ENCODE measurements at regions not wholly inside any gene's neighbourhood (a gene's known extent, or its start where the extent isn't known, plus 50 kb on each side); places are given as distances from the start of the nearest gene placed in this dataset.

DNA sequence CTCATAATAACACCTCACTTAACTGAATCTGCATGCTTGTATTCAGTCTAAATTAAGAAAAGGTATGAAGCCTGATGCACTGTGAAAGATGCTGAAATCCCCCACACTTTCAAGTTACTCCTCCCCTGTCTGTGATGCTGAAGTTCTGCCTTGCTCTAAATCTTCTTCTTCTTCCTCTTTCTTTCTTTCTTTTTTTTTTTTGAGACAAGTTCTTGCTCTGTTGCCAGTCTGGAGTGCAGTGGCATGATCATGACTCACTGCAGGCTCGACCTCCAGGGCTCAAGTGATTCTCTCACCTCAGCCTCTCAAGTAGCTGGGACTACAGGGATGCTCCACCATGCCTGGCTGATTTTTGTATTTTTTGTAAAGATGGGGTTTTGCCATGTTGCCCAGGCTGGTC is 231.0 kb upstream of the B3GALT2 start:
- no peak overlapping the region for H3K4me3 ChIP-seq
- no peaks in the 10 kb centered on the region for H3K36me3 ChIP-seq
- no peaks in the 10 kb centered on the region for H3K27me3 ChIP-seq
- no peaks in the 10 kb centered on the region for H3K4me1 ChIP-seq
- no peak for TF ChIP-seq POLR2A (IDR thresholded peaks at IDR 0.05)
- TF ChIP-seq, protein P1, sequence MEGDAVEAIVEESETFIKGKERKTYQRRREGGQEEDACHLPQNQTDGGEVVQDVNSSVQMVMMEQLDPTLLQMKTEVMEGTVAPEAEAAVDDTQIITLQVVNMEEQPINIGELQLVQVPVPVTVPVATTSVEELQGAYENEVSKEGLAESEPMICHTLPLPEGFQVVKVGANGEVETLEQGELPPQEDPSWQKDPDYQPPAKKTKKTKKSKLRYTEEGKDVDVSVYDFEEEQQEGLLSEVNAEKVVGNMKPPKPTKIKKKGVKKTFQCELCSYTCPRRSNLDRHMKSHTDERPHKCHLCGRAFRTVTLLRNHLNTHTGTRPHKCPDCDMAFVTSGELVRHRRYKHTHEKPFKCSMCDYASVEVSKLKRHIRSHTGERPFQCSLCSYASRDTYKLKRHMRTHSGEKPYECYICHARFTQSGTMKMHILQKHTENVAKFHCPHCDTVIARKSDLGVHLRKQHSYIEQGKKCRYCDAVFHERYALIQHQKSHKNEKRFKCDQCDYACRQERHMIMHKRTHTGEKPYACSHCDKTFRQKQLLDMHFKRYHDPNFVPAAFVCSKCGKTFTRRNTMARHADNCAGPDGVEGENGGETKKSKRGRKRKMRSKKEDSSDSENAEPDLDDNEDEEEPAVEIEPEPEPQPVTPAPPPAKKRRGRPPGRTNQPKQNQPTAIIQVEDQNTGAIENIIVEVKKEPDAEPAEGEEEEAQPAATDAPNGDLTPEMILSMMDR (IDR thresholded peaks at IDR 0.05): no peak
- no peak for DNase-seq
- no peak overlapping the region for H3K27ac ChIP-seq
- no peaks in the 10 kb centered on the region for H3K9me3 ChIP-seq

DNA sequence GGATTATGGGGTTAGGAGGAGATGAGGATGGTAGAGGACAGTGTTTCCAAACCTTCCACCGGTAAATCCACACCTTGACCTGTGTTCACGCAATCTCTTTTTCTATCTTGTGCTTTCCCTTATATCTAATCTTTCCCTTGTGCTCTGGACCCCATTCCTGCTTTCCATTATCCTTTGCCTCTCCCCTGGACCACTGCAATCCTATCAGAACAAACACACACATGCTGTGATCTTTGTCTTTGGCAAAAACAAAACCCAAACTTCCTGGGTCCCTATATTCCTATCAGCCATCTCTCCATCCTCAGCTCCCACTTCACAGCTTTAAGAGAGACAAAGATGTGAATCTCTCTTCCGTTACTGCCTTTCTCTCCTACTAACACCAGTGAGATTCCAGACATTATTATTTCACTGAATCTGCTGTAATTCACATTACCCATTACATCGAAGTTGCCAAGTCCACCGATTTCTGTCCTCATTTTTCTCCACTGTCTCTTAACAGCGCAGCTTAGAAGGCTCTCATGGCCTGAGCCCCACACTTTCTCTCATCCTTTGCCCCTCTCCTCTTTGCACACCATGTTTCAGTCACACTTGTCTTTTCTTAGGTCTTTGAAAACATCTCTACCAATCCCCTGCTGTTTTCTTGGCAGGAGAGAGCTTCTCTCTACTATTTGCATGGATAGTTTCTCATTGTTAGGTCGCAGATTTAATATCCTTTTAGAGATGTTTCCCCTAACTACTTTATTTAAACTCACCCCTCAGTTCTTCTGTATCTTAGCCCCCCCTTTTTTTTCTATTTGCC is 230.0 kb upstream of the B3GALT2 start:
- TF ChIP-seq, protein P1 (IDR thresholded peaks at IDR 0.05): no peak
- no peak for TF ChIP-seq POLR2A (IDR thresholded peaks at IDR 0.05)
- Histone ChIP-seq H3K4me3 (no peak overlapping the region), H3K9me3 (no peaks in the 10 kb centered on the region), H3K27ac (no peak overlapping the region), H3K27me3 (no peaks in the 10 kb centered on the region), H3K4me1 (no peaks in the 10 kb centered on the region), H3K36me3 (no peaks in the 10 kb centered on the region)
- no peak for DNase-seq

DNA sequence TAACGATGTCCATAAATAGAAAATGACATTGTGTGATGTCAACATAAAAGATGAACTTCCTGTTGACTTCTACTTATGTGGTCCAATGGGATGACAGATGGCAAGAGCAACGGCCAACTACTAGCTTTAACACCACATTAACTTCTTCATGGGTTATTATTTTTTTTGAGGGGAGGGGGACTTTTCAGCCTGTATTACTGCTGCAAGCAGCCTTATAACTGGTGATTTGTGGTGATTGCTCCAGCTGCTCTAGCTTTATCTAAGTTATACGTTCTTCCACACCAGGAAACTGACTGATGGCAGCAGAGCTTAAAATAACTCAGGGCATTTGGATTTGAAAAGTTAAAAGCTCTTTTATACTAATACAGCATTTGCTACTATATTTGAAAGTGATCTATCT is 228.8 kb upstream of the B3GALT2 start:
- DNase-seq: no peak
- Histone ChIP-seq H3K36me3 (no peaks in the 10 kb centered on the region), H3K27me3 (no peaks in the 10 kb centered on the region), H3K27ac (no peak overlapping the region), H3K4me3 (no peak overlapping the region), H3K4me1 (no peaks in the 10 kb centered on the region), H3K9me3 (no peaks in the 10 kb centered on the region)
- no peak for TF ChIP-seq POLR2A (IDR thresholded peaks at IDR 0.05)
- TF ChIP-seq, protein P1 (IDR thresholded peaks at IDR 0.05): no peak

DNA sequence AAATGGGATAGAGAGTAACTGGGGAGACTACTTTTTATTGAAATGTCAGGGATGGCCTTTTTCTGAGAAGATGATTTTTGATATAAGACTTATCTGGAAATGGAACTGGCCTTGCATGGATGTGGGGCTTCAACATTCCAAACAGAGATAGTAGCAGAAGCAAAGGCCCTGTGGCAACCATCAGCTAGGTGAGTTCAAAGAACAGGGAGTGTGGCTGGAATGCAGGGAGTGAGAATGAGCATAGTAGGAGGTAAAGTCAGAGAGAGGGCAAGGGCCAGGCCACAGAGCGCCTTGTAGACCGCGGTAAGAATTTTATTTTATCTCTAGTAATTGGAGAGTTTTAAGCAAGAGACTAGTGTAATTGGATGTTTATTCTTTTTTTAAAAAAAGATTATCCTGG is 227.0 kb upstream of the B3GALT2 start:
- Histone ChIP-seq H3K4me1 (peaks cover 0 to 10% (median 0%) of the 10 kb centered on the region in 4 donors), H3K27ac (no peak overlapping the region), H3K4me3 (no peak overlapping the region), H3K36me3 (no peaks in the 10 kb centered on the region), H3K27me3 (no peaks in the 10 kb centered on the region), H3K9me3 (no peaks in the 10 kb centered on the region)
- TF ChIP-seq POLR2A (IDR thresholded peaks at IDR 0.05): no peak
- TF ChIP-seq, protein P1 (IDR thresholded peaks at IDR 0.05): no peak
- DNase-seq: no peak

DNA sequence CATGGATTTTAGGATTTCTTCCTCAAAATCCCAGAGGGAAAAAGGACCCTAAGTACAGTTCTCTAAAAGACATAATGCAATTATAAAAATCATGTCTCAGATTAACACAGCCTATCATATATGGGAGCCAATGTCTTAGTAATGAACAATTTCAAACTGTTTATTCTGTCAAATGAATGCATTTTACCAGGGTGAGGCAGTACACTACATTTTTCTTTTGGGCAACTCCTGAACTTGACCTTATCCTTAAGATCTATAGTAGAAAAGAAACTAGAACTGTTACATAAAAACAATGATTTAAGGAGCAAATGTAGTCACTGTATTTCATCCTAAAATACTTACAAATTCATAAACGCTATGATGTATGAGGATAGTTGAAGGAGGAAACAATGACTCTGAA is 226.3 kb upstream of the B3GALT2 start:
- no peak for TF ChIP-seq POLR2A (IDR thresholded peaks at IDR 0.05)
- TF ChIP-seq, protein P1 (IDR thresholded peaks at IDR 0.05): no peak

More for the DNA sequence above, 226.3 kb upstream of the B3GALT2 start:
- Histone ChIP-seq H3K27ac (no peak overlapping the region), H3K4me1 (peaks cover 0 to 10% (median 0%) of the 10 kb centered on the region in 4 donors), H3K36me3 (no peaks in the 10 kb centered on the region), H3K4me3 (no peak overlapping the region), H3K9me3 (no peaks in the 10 kb centered on the region), H3K27me3 (no peaks in the 10 kb centered on the region)
- DNase-seq: no peak
